Type B pancreatic cell (in vitro differentiated cells): ENCODE measurements at regions not wholly inside any gene's neighbourhood (a gene's known extent, or its start where the extent isn't known, plus 50 kb on each side); places are given as distances from the start of the nearest gene placed in this dataset.

Source experiments
- DNase-seq: peaks from one replicate; pipeline ENCODE4 v3.0.0; 2021; ENCODE audit warnings: mixed read lengths; ENCODE audit not compliant: unreplicated experiment; ENCODE audit errors: extremely low spot score
- H3K27ac Mint-ChIP-seq: 2 replicates; pipeline ENCODE4 v1.8.0; 2021; ENCODE audit warnings: mild to moderate bottlenecking, mixed read lengths
- H3K27me3 Mint-ChIP-seq: 2 replicates; pipeline ENCODE4 v1.8.0; 2021; ENCODE audit warnings: mixed read lengths
- H3K36me3 Mint-ChIP-seq: 2 replicates; pipeline ENCODE4 v1.8.0; 2021; ENCODE audit warnings: mixed read lengths
- H3K4me1 Mint-ChIP-seq: one replicate; pipeline ENCODE4 v1.8.0; 2021; ENCODE audit warnings: mixed read lengths; ENCODE audit not compliant: unreplicated experiment
- H3K4me3 Mint-ChIP-seq: 2 replicates; pipeline ENCODE4 v1.8.0; 2021; ENCODE audit warnings: mild to moderate bottlenecking, mixed read lengths
- H3K9me3 Mint-ChIP-seq: 2 replicates; pipeline ENCODE4 v1.8.0; 2021; ENCODE audit warnings: mixed read lengths
- CTCF ChIP-seq: fragments of 200-600 bp; sonication (generic); conservative IDR thresholded peaks from 2 replicates; pipeline ENCODE4 v1.5.0; 2021; ENCODE audit warnings: antibody characterized with exemption, mild to moderate bottlenecking

DNA sequence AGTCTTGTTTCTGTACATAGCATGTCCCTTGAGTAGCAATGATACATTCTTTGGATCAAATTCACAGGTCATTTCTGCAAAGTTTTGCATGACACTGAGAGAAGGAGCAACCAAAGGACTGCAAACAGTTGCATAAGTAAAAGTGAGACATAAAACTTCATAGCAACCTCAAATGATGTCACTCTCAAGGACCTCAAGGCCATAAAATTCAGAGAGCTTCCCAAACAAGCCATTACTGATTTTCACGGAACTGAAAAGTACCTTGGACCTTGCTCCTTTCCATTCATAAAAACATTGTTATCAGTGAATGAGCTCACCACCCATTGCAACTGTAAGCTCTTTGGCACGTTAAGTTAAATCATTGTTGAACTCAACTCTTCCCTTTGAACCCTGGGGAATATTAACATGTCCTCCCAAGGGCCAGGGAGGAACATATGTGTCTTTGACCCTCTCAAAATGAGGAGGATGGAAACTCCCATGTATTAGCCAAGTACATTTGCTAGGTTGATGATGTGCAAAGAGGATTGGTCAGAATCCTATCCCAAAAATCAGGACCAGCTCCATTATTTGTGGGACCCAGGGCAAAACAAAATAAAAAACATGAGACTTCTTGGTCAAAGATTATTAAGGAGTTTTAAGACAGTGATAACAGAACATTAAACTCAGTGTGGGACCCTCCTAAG is 275.0 kb upstream of the DYNLRB2 start:
- Mint-ChIP-seq H3K27me3 (no peaks in the 10 kb centered on the region), H3K9me3 (no peaks in the 10 kb centered on the region), H3K27ac (peak overlapping the region; percentile 72), H3K4me3 (peak overlapping the region; percentile 61), H3K4me1 (peaks cover 9% of the 10 kb centered on the region), H3K36me3 (no peaks in the 10 kb centered on the region)
- no peak for TF ChIP-seq CTCF
- DNase-seq = no peak

DNA sequence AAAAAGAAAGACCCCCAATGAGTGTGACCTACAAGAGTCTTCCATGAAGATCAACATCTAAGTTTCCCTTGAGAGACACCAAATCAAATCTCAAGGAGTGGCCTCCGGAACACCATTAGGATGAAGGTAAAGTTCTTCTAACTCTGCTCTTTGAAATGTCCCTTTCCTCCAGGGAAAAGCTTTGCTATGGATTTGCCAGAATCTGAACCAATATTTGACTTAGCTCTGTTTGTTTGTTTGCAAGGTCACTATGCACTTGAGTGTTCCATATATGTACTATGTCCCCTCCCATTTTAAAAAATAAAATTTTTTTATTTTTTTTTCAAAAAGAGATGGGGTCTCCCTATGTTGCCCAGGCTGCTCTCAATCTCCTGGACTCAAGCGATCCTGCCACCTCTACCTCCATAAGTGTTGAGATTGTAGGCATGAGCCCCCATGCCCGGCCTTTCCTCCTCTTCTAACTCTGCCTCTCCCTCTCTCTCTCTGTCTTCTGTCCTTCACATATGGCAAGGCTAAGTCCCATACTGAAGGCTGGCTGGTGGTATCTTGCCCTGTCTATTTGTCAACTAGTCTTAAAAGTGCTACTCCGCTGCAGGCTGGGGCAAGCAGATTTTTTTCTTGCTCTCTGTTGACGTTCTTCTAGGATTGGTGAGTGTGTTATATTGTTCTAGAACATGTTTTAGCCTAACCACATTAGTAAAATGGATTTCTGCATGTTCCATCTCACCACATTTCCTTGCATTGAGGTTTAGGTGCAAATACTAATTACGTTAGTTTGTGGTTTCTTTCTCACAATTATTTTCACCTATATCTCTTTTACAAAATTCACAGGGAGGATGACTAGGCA is 276.7 kb upstream of the DYNLRB2 start:
- H3K36me3 Mint-ChIP-seq = no peaks in the 10 kb centered on the region
- TF ChIP-seq CTCF = no peak
- no peaks in the 10 kb centered on the region for H3K9me3 Mint-ChIP-seq
- no peak overlapping the region for H3K4me3 Mint-ChIP-seq
- no peak for DNase-seq
- H3K27ac Mint-ChIP-seq = no peak overlapping the region
- no peaks in the 10 kb centered on the region for H3K27me3 Mint-ChIP-seq
- peaks cover 18% of the 10 kb centered on the region for H3K4me1 Mint-ChIP-seq

DNA sequence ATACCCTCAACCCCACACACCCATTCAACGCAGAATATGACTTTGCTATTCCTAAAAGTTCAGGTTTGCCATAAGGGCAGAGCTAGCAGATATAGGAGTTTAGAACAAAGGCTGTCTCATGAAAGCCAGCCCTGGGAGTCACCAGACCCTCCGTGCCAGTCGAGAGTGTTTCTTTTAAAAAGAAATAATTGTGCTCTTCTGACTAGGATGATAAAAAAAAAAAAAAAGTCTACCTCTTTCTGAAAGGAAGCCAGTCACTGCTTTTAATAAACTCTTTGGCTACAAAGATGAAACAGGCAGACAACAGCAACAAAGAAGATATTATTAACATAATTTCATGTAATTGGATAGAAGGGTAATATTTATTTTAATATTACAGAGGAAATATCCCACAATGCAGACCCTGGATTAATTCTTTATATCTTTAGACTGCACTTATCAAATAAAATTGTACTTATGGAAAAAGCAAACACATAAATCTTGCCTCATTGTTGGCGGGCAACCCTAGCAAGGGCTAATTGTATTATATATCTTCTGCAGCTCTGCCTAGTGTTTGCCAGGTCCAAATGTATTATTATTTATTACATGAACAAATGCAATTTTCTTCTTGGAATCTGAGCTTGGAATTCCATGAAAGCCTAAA is 277.5 kb upstream of the DYNLRB2 start:
- Mint-ChIP-seq H3K27me3 (no peaks in the 10 kb centered on the region), H3K27ac (no peak overlapping the region), H3K9me3 (no peaks in the 10 kb centered on the region), H3K36me3 (no peaks in the 10 kb centered on the region), H3K4me1 (peaks cover 18% of the 10 kb centered on the region), H3K4me3 (no peak overlapping the region)
- no peak for TF ChIP-seq CTCF
- DNase-seq = no peak

- no peak overlapping the region for H3K27ac Mint-ChIP-seq
- TF ChIP-seq CTCF = no peak
Observed at GRCh38 chr16:80260906-80261311, 279.9 kb upstream of the DYNLRB2 start.

GRCh38 chr16:80259290-80259805 is 281.4 kb upstream of the DYNLRB2 start:
- Mint-ChIP-seq H3K27ac (no peak overlapping the region), H3K4me1 (peaks cover 18% of the 10 kb centered on the region), H3K36me3 (no peaks in the 10 kb centered on the region), H3K27me3 (no peaks in the 10 kb centered on the region), H3K4me3 (no peak overlapping the region), H3K9me3 (no peaks in the 10 kb centered on the region)
- no peak for DNase-seq
- TF ChIP-seq CTCF = no peak

More at GRCh38 chr16:80260906-80261311, 279.9 kb upstream of the DYNLRB2 start:
- Mint-ChIP-seq H3K4me3 (no peak overlapping the region), H3K27me3 (no peaks in the 10 kb centered on the region), H3K36me3 (no peaks in the 10 kb centered on the region), H3K4me1 (peaks cover 18% of the 10 kb centered on the region), H3K9me3 (no peaks in the 10 kb centered on the region)
- DNase-seq = no peak
